ENCODE measurements at regions not wholly inside any gene's neighbourhood (a gene's known extent, or its start where the extent isn't known, plus 50 kb on each side); places are given as distances from the start of the nearest gene placed in this dataset.

DNA sequence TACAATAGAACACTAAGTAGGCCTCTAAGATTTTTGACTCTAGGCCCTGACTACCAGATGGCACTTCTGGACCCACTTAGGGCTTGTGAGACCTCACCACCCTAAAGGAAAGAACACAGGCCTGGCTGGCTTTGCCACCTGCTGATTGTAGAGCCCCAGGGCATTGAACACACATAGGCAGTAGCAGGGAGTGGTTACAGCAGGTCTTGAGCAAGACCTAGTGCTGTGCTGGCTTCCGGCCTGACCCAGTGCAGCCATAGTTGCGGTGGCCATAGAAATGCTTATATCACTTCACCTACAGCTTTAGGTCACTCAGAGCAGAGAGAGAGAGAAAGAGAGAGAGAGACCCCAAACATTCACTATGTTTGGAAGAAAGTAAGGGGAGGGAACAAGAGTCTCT lies 223.2 kb downstream of the LRATD1 start:
- H2AFZ ChIP-seq (ENCODE audit: low read length) = no peak overlapping the region
- H3K4me1 ChIP-seq (ENCODE audit: insufficient read depth, low read length, severe bottlenecking) = no peaks in the 10 kb centered on the region
- H3K27me3 ChIP-seq (ENCODE audit: insufficient read depth, low read length) = no peaks in the 10 kb centered on the region
- no peak overlapping the region for H3K4me3 ChIP-seq (ENCODE audit: low read depth, low read length, poor library complexity, severe bottlenecking)
- H4K20me1 ChIP-seq (ENCODE audit: insufficient read depth, low read length) = no peaks in the 10 kb centered on the region
- no peaks in the 10 kb centered on the region for H3K36me3 ChIP-seq (ENCODE audit: insufficient read depth, low read length)
- no peaks in the 10 kb centered on the region for H3K9me2 ChIP-seq (ENCODE audit: low read depth, low read length)
- no peak overlapping the region for H3K4me2 ChIP-seq (ENCODE audit: low read length)
- H3K79me2 ChIP-seq (ENCODE audit: insufficient read depth, low read length) = no peaks in the 10 kb centered on the region
- TF ChIP-seq, protein P1, sequence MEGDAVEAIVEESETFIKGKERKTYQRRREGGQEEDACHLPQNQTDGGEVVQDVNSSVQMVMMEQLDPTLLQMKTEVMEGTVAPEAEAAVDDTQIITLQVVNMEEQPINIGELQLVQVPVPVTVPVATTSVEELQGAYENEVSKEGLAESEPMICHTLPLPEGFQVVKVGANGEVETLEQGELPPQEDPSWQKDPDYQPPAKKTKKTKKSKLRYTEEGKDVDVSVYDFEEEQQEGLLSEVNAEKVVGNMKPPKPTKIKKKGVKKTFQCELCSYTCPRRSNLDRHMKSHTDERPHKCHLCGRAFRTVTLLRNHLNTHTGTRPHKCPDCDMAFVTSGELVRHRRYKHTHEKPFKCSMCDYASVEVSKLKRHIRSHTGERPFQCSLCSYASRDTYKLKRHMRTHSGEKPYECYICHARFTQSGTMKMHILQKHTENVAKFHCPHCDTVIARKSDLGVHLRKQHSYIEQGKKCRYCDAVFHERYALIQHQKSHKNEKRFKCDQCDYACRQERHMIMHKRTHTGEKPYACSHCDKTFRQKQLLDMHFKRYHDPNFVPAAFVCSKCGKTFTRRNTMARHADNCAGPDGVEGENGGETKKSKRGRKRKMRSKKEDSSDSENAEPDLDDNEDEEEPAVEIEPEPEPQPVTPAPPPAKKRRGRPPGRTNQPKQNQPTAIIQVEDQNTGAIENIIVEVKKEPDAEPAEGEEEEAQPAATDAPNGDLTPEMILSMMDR (IDR thresholded peaks at IDR 0.05; ENCODE audit: low read length) = no peak
- TF ChIP-seq EZH2 (IDR thresholded peaks at IDR 0.05; ENCODE audit: borderline replicate concordance, low read length) = no peak
- no peak overlapping the region for H3K27ac ChIP-seq (ENCODE audit: low read depth, low read length, poor library complexity, severe bottlenecking)
- H3K9ac ChIP-seq (ENCODE audit: low read length) = no peak overlapping the region
- H3K9me3 ChIP-seq (ENCODE audit: low read length) = no peaks in the 10 kb centered on the region
- no peaks in the 10 kb centered on the region for H3F3A ChIP-seq (ENCODE audit: insufficient read depth, low read length)

DNA sequence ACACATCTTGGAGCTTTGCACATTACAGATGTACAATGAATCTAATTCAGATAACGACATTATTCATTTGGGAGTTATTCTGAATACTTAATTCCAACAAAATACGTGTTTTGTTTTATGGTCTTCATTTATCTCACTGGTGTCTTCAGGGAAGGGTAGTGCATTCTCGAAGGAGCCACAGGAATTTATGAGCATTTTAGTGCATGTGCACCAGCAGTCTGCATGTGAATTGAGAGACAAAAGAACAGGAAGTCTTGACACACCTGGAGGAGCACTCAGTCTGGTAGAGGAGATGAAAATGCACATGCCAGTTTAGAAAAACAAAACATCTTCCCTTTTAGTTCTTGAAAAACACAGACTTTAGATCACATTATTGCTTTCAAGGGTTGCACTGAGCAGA lies 228.7 kb downstream of the LRATD1 start:
- H3K9me3 ChIP-seq (ENCODE audit: low read length) = no peaks in the 10 kb centered on the region
- H3K4me3 ChIP-seq (ENCODE audit: low read depth, low read length, poor library complexity, severe bottlenecking) = no peak overlapping the region
- H3K9ac ChIP-seq (ENCODE audit: low read length) = no peak overlapping the region
- no peak overlapping the region for H3K27ac ChIP-seq (ENCODE audit: low read depth, low read length, poor library complexity, severe bottlenecking)
- H3K79me2 ChIP-seq (ENCODE audit: insufficient read depth, low read length) = no peaks in the 10 kb centered on the region
- H2AFZ ChIP-seq (ENCODE audit: low read length) = no peak overlapping the region
- H3K27me3 ChIP-seq (ENCODE audit: insufficient read depth, low read length) = no peaks in the 10 kb centered on the region
- no peak overlapping the region for H3K4me2 ChIP-seq (ENCODE audit: low read length)
- H3K4me1 ChIP-seq (ENCODE audit: insufficient read depth, low read length, severe bottlenecking) = no peaks in the 10 kb centered on the region
- H3K36me3 ChIP-seq (ENCODE audit: insufficient read depth, low read length) = no peaks in the 10 kb centered on the region
- no peaks in the 10 kb centered on the region for H3K9me2 ChIP-seq (ENCODE audit: low read depth, low read length)
- no peaks in the 10 kb centered on the region for H4K20me1 ChIP-seq (ENCODE audit: insufficient read depth, low read length)
- H3F3A ChIP-seq (ENCODE audit: insufficient read depth, low read length) = no peaks in the 10 kb centered on the region
- TF ChIP-seq, protein P1 (IDR thresholded peaks at IDR 0.05; ENCODE audit: low read length) = no peak
- no peak for TF ChIP-seq EZH2 (IDR thresholded peaks at IDR 0.05; ENCODE audit: borderline replicate concordance, low read length)

DNA sequence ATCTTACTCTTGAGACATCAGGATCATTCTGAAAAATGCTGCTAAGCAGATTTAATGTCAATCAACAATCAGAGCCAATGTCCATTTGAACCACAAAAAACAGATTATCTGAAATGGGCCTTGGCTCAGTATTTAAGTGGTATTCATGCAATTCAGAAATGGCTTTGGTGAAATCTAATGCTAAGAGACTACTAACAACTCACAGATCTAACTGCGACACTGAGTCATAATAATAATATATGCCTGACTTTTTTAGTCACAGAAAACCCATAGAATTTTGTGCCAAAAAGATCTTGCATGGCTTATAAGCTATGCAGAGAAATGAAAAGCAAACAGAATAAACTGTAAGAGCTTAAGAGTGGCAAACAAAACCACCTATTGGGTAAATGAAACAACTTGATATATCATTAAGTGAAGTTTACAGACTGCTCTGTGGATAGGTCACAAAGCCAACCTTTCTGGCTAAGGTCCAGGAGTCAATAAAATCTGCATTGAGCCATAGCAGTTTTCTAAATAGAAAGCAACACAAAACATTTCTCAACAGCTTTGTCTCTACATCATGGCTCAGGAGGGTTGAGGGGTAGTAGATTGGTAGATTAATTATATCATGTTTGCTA lies 234.3 kb downstream of the LRATD1 start:
- Histone ChIP-seq H3K4me2 (ENCODE audit: low read length) (no peak overlapping the region), H3K27ac (ENCODE audit: low read depth, low read length, poor library complexity, severe bottlenecking) (no peak overlapping the region), H3K9me2 (ENCODE audit: low read depth, low read length) (no peaks in the 10 kb centered on the region), H3K4me1 (ENCODE audit: insufficient read depth, low read length, severe bottlenecking) (no peaks in the 10 kb centered on the region), H3K27me3 (ENCODE audit: insufficient read depth, low read length) (no peaks in the 10 kb centered on the region), H3K4me3 (ENCODE audit: low read depth, low read length, poor library complexity, severe bottlenecking) (no peak overlapping the region), H2AFZ (ENCODE audit: low read length) (no peak overlapping the region), H4K20me1 (ENCODE audit: insufficient read depth, low read length) (no peaks in the 10 kb centered on the region), H3F3A (ENCODE audit: insufficient read depth, low read length) (no peaks in the 10 kb centered on the region), H3K79me2 (ENCODE audit: insufficient read depth, low read length) (no peaks in the 10 kb centered on the region), H3K9ac (ENCODE audit: low read length) (no peak overlapping the region), H3K36me3 (ENCODE audit: insufficient read depth, low read length) (no peaks in the 10 kb centered on the region), H3K9me3 (ENCODE audit: low read length) (no peaks in the 10 kb centered on the region)
- TF ChIP-seq EZH2 (IDR thresholded peaks at IDR 0.05; ENCODE audit: borderline replicate concordance, low read length) = no peak
- TF ChIP-seq, protein P1 (IDR thresholded peaks at IDR 0.05; ENCODE audit: low read length) = no peak

Data from OCI-LY1 (cell line).